Body of pancreas (tissue), 4 donors: ENCODE measurements at regions not wholly inside any gene's neighbourhood (a gene's known extent, or its start where the extent isn't known, plus 50 kb on each side); places are given as distances from the start of the nearest gene placed in this dataset.

Source experiments
- CTCF ChIP-seq, 7 experiments: fragments of 450-650 bp in 4 of 7; fragments of 200-600 bp in 3 of 7; sonication (generic) in 3 of 7; IDR thresholded peaks; one replicate each; pipeline ENCODE4 v1.5.1; 2016 to 2019; ENCODE audit warnings: antibody characterized with exemption in 7 of 7
- POLR2A ChIP-seq, 3 donors: fragments of 450-650 bp; IDR thresholded peaks; one replicate each; pipeline ENCODE4 v1.6.1; 2016; ENCODE audit warnings: antibody characterized with exemption in 3 of 3, mild to moderate bottlenecking in 2 of 3

GRCh38 chr2:155456222-155456621 is 757.7 kb downstream of the KCNJ3 start:
- no peak for TF ChIP-seq CTCF (IDR thresholded peaks at IDR 0.05)
- no peak for TF ChIP-seq POLR2A (IDR thresholded peaks at IDR 0.05)
